Esophagus muscularis mucosa (tissue), 4 donors: ENCODE measurements at regions not wholly inside any gene's neighbourhood (a gene's known extent, or its start where the extent isn't known, plus 50 kb on each side); places are given as distances from the start of the nearest gene placed in this dataset.
"Not testable (repeated sequence)": the region's sequence is repeated elsewhere in the genome, so short reads cannot be mapped to it uniquely, and the experiment has no call there.

Experiments
- DNase-seq: peaks from one replicate; pipeline ENCODE4 v3.0.0-alpha.2; 2017; ENCODE audit errors: extremely low spot score
- H3K27ac ChIP-seq, 4 donors: fragments of 200-600 bp; sonication (generic); replicated peaks in 1 of 4; 1 replicate in 3 of 4; 2 replicates in 1 of 4; pipeline ENCODE4 v1.5.1; 2016 to 2019; ENCODE audit warnings: mild to moderate bottlenecking in 1 of 4
- H3K27me3 ChIP-seq, 4 donors: fragments of 200-600 bp; sonication (generic); one replicate each; pipeline versions ENCODE4 v1.5.1 to v1.6.0; 2016 to 2019
- H3K36me3 ChIP-seq, 4 donors: fragments of 200-600 bp; sonication (generic); one replicate each; pipeline ENCODE4 v1.5.1; 2016 to 2019
- H3K4me1 ChIP-seq, 4 donors: fragments of 200-600 bp; sonication (generic); one replicate each; pipeline ENCODE4 v1.5.1; 2016 to 2019
- H3K4me3 ChIP-seq, 4 donors: fragments of 200-600 bp; sonication (generic); 1 replicate in 2 of 4; 2 replicates in 2 of 4; pipeline ENCODE4 v1.5.1; 2016 to 2019; ENCODE audit warnings: mild to moderate bottlenecking in 4 of 4, moderate library complexity in 1 of 4
- H3K9me3 ChIP-seq, 4 donors: fragments of 200-600 bp; sonication (generic); 1 replicate in 3 of 4; 2 replicates in 1 of 4; pipeline ENCODE4 v1.5.1; 2016 to 2019
- CTCF ChIP-seq, 3 experiments: fragments of 200-600 bp in 2 of 3; fragments of 450-650 bp in 1 of 3; sonication (generic) in 2 of 3; IDR thresholded peaks; one replicate each; pipeline ENCODE4 v1.5.1; 2017 to 2019; ENCODE audit warnings: antibody characterized with exemption in 3 of 3, mild to moderate bottlenecking in 2 of 3, moderate library complexity in 1 of 3
- EP300 ChIP-seq: sonication (generic); formaldehyde crosslinking; IDR thresholded peaks from one replicate; pipeline ENCODE4 v1.6.1; 2017; ENCODE audit warnings: antibody characterized with exemption
- POLR2A ChIP-seq: fragments of 450-650 bp; IDR thresholded peaks from one replicate; pipeline ENCODE4 v1.6.1; 2017; ENCODE audit warnings: antibody characterized with exemption, moderate library complexity, mild to moderate bottlenecking, low read depth
- POLR2AphosphoS5 ChIP-seq, 2 donors: sonication (generic); formaldehyde crosslinking; IDR thresholded peaks; one replicate each; pipeline ENCODE4 v1.6.1; 2017; ENCODE audit warnings: antibody characterized with exemption in 2 of 2
- WGBS: methylation state at CpG from one replicate; pipeline ENCODE4 v1.1.5; 2018; 5-methylcytosine and 5-hydroxymethylcytosine counted together
- intact Hi-C: fragments of 100-400 bp; cut with DNase I; formaldehyde crosslinking; loops from one replicate; pipeline ENCODE4 v1.15.1; 2023

GRCh38 chr10:57038531-57038930 is 677.5 kb upstream of the ZWINT start:
- no peak for DNase-seq
- intact Hi-C loops: no loop called here
- Histone ChIP-seq H3K9me3 (no peaks in the 10 kb centered on the region), H3K36me3 (no peaks in the 10 kb centered on the region), H3K27ac (no peak overlapping the region), H3K4me1 (no peaks in the 10 kb centered on the region), H3K27me3 (no peaks in the 10 kb centered on the region), H3K4me3 (no peak overlapping the region)
- TF ChIP-seq EP300 (no peak), POLR2A (no peak)
- WGBS: 54% methylated on average over 2 of the region's 2 CpGs

GRCh38 chr10:57035310-57035709 is 674.3 kb upstream of the ZWINT start:
- H3K4me3 ChIP-seq: no peak overlapping the region
- no peaks in the 10 kb centered on the region for H3K4me1 ChIP-seq
- no peaks in the 10 kb centered on the region for H3K27me3 ChIP-seq
- peaks cover 0 to 15% (median 12%) of the 10 kb centered on the region in 4 donors for H3K9me3 ChIP-seq
- H3K36me3 ChIP-seq: no peaks in the 10 kb centered on the region
- DNase-seq: no peak
- no peak overlapping the region for H3K27ac ChIP-seq
- intact Hi-C loops: no loop called here
- WGBS: 77% methylated on average over 2 of the region's 2 CpGs
- TF ChIP-seq POLR2A (no peak), POLR2AphosphoS5 (IDR thresholded peaks at IDR 0.05) (no peak), CTCF (IDR thresholded peaks at IDR 0.05) (no peak), EP300 (no peak)

- H3K9me3 ChIP-seq: peaks cover 0 to 15% (median 12%) of the 10 kb centered on the region in 4 donors
- 69% methylated on average over 4 of the region's 5 CpGs for WGBS
- H3K4me3 ChIP-seq, DNase-seq, H3K27ac ChIP-seq, H3K4me1 ChIP-seq, H3K27me3 ChIP-seq, H3K36me3 ChIP-seq, intact Hi-C loops: not testable (repeated sequence)
Observed at GRCh38 chr10:57032301-57032700, 671.2 kb upstream of the ZWINT start.

- peaks cover 0 to 15% (median 12%) of the 10 kb centered on the region in 4 donors for H3K9me3 ChIP-seq
- WGBS: 81% methylated on average over 4 of the region's 4 CpGs
- TF ChIP-seq CTCF (IDR thresholded peaks at IDR 0.05) (no peak), EP300 (no peak), POLR2A (no peak), POLR2AphosphoS5 (IDR thresholded peaks at IDR 0.05) (no peak)
- no peak overlapping the region for H3K4me3 ChIP-seq
- no peaks in the 10 kb centered on the region for H3K4me1 ChIP-seq
- H3K36me3 ChIP-seq: no peaks in the 10 kb centered on the region
- H3K27ac ChIP-seq: no peak overlapping the region
- intact Hi-C loops: no loop called here
- DNase-seq: no peak
- H3K27me3 ChIP-seq: no peaks in the 10 kb centered on the region
Observed at GRCh38 chr10:57031346-57031745, 670.3 kb upstream of the ZWINT start.

GRCh38 chr10:57026307-57026706 is 665.2 kb upstream of the ZWINT start:
- TF ChIP-seq POLR2AphosphoS5 (IDR thresholded peaks at IDR 0.05) (no peak), CTCF (IDR thresholded peaks at IDR 0.05) (no peak), POLR2A (no peak), EP300 (no peak)
- intact Hi-C loops: no loop called here
- no peaks in the 10 kb centered on the region for H3K36me3 ChIP-seq

GRCh38 chr10:57023626-57024025 is 662.6 kb upstream of the ZWINT start:
- TF ChIP-seq EP300: no peak
- TF ChIP-seq POLR2AphosphoS5 (IDR thresholded peaks at IDR 0.05): no peak
- TF ChIP-seq POLR2A: no peak
- TF ChIP-seq CTCF (IDR thresholded peaks at IDR 0.05): no peak

More at GRCh38 chr10:57026307-57026706, 665.2 kb upstream of the ZWINT start:
- Histone ChIP-seq H3K4me3 (no peak overlapping the region), H3K27me3 (no peaks in the 10 kb centered on the region), H3K9me3 (peaks cover 0 to 6% (median 3%) of the 10 kb centered on the region in 4 donors), H3K27ac (no peak overlapping the region), H3K4me1 (no peaks in the 10 kb centered on the region)
- WGBS: 92% methylated on average over 1 of the region's 1 CpG
- no peak for DNase-seq

More at GRCh38 chr10:57023626-57024025, 662.6 kb upstream of the ZWINT start:
- Histone ChIP-seq H3K27ac (no peak overlapping the region), H3K4me1 (no peaks in the 10 kb centered on the region), H3K27me3 (no peaks in the 10 kb centered on the region), H3K4me3 (no peak overlapping the region), H3K9me3 (no peaks in the 10 kb centered on the region), H3K36me3 (no peaks in the 10 kb centered on the region)
- 82% methylated on average over 1 of the region's 1 CpG for WGBS
- no peak for DNase-seq
- intact Hi-C loops: no loop called here
